SK-MEL-5 (cell line): ENCODE measurements at regions not wholly inside any gene's neighbourhood (a gene's known extent, or its start where the extent isn't known, plus 50 kb on each side); places are given as distances from the start of the nearest gene placed in this dataset.
A peak's percentile ranks its signal among the peaks of the same experiment; 100 is the strongest.

Source experiments
- DNase-seq: peaks from one replicate; pipeline ENCODE4 v3.0.0-alpha.2; 2016; ENCODE audit warnings: low read depth, low spot score
- in situ Hi-C: cut with HindIII; loops from 2 replicates; pipeline ENCODE4 v1.10.0; 2016; ENCODE audit warnings: low sequenced_read_pairs, high pct_unique_total_duplicates, low pct_unique_long_range_greater_than_20kb

DNA sequence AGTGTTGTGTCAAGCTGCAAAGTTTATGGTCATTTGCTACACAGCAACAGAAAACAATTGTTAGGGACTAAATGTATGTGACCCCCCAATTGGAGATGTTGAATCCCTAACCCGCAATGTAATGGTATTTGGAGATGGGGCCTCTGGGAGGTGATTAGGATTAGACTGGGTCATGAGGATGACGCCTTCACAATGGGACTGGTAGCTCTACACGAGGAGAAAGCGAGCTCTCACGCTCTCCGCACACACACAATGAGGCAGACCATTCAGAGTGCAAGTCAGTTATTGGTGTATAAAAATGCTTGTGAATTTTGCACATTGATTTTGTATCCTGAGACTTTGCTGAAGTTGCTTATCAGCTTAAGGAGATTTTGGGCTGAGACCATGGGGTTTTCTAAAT, 116.9 kb upstream of the NSMCE3 start:
- no peak for DNase-seq
- in situ Hi-C loops: no loop called here

DNA sequence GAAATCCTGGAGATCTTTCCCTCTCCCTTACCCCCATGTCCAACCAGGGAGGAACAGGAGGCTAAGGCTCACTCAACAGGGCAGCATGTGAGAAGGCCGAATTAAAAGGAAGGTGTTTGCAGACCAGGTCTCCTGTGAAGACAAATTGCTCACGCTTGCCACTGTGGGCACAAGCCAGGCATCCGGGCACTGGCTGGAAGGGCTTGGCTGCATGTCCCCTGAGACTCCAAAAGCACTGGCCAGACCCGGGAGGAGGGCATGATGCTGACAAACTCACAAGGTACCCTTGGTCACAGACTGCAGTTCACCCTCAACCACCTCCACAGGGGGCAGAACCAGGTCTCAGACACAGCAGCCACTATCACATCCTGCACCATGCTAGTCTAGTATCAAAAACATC, 113.7 kb upstream of the NSMCE3 start:
- DNase-seq: no peak
- in situ Hi-C loops: no loop called here

DNA sequence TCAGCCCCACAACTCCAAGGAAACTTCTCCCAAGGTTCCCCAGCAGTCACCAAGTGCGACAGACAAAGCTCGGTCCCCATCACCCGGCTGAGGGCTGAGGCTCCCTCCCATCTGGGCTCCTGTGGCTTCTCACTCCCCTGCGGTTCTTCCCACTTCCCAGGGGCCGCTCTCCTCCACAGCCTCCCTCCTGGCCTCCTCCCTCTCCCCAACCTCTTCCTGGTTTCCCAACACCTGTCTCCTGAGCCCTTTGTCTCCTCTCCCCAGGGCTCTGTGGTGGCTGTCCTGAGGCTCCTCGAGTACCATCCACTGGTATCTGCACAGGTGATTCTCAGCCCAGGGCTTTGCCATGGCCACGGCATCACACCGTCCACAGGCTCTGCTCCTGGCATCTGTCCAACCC, 113.2 kb upstream of the NSMCE3 start:
- in situ Hi-C loops: no loop called here
- DNase-seq: no peak

DNA sequence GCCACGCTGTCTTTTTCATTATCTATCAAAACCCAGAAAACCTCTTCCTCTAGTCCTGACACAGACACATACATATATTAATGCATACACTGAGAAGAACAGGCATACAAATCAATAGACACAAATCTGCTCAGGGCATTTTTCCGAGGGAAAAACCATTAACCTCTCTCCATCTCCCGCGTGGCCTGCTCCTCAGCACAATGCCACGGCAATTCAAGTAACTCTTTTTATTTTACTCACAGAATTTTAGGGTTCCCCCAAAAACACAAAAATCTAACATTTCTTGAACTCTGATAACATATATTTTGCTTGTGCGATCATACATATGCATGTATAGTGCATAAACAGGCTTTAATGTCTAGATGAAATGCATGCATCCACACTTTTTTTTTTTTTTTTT, 110.8 kb upstream of the NSMCE3 start:
- DNase-seq: no peak
- in situ Hi-C loops: no loop called here

DNA sequence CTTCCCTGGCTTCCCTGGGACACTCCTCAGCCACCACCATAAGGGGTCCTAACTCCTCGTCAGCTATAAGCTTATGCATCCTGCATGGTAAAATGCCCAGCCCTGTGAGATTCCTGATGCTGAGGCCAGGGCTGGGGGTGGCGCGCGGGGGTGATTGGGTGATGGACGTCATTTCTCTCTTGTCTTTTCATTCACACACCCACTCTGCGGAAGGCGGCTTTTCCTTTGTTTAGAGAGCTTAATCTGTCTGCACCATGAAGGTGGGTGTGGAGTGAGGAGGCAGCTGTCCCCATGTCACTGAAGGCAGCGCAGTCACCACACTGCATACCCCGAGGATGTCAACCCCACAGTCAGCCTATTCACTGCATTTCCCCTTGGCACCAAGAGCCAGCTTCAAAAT, 110.0 kb upstream of the NSMCE3 start:
- in situ Hi-C loops: no loop called here
- no peak for DNase-seq

DNA sequence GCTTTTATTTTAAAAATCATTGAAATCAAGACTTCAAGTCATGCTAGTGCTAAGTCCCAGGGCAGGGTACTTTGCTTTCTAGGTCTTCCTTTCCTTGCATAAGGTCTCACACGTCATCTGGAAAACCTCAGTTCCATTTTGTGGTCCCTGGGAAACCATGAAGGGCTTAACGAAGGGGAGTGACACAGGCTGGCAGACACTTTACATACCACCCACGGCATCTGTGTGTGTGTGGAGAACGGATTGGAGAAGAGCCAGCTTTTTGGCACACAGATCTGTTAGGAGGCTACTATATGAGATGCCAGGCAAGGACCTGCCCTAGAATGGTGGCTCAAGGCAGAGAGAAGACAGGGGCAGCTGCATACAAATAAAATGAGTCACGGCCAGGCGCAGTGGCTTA, 107.5 kb upstream of the NSMCE3 start:
- no peak for DNase-seq
- in situ Hi-C loops: no loop called here

DNA sequence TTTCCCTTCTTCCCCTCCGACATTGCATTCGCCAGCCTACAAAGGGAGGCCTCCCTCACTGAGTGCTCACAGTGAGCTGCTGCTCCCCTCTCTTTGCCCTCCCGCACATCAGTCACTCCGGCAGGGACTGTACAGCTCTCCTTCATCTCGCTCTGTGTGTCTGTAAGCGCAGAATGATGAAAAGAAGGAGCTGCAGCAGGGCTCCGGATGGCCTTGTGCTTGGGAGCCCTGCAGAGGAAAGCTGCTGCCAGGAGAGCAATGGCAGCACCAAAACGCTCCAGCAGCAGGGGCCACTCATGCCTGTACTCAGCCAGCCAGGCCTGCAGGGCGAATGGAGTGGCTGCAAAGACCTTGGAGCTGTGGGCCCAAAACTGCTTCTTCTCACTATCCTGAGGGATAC, 107.0 kb upstream of the NSMCE3 start:
- DNase-seq: no peak
- in situ Hi-C loops: no loop called here

DNA sequence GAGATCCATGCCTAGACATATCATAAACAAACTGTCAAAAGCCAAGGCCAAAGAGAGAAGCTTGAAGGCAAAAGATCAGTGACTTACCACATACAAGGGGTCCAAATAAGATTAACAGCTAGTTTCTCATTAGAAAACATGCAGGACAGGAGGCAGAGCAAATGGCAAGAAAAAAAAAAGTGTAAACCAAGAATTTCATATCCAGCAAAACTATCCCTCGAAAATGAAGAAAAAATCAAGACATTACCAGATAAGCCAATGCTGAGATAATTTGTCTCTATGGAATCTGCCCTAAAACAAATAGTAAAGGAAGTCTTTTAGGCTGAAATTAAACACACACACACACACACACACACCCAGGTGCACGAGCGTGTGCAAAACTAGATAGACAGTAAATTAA, 99.6 kb upstream of the NSMCE3 start:
- in situ Hi-C loops: no loop called here
- no peak for DNase-seq

DNA sequence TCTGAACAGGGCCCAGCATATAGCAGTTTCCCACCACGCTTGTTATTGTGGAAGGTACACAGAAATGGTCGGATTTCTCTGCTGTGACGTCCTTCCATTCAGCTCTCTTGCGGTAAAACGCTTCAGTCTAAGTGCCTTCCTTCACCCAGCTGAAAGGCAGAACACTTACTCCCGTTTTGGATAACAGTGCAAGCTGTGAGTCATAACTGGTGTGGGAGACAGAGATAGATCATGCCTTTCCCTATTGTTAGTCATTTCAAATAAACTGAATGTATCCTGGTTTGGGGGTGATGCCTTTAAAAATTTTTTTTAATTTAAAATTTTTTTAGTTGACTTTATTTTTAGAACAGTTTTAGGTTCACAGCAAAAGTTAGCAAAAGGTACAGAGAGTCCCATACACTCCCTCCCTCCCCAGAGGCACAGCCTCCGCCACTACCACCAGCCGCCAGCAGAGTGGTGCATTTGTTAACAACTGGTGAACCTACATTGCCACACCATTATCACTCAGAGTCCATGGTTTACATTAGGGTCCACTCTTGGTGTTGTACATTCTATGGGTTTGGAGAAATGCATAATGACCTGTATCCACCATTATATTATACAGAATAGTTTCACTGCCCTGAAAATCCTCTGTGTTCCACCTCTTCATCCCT, 94.9 kb upstream of the NSMCE3 start:
- in situ Hi-C loops: no loop called here
- DNase-seq: peak; percentile 43

DNA sequence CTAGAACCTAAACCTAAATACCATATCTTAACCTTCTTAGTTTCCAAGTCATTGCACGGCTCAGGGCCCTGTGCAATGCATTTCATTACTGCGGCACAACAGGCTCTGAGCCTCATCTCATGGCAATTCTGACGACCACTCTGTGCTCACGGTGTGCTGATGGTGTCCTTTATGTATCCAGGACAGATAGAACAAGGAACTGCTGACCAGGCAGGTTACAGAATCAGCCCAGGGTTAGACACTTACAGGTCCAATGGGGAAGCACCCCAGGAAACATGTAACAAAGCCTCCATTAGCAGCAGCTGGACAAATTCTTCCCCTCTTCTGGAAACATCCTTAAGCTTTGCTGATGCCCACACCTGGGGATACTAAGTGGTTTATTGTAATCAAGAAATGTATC, 91.9 kb upstream of the NSMCE3 start:
- in situ Hi-C loops: no loop called here
- no peak for DNase-seq

DNA sequence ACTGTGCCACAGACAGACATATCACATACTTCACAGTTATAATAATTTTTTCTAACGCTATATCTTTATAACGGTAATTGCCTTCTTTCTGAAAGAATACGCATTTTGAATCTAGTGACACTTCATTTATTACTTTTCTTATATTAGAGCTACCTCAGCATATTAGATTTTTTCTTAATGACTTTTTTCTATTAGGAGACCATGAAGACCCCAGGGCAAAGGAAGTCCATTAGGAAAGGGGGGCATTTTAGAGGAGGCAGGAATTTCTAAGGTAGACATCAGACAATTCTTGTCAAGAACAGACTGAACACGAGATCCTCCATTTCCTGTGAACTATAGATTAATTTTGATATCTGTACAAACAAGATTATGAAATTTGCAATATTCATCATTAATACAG, 90.5 kb upstream of the NSMCE3 start:
- in situ Hi-C loops: no loop called here
- DNase-seq: no peak

DNA sequence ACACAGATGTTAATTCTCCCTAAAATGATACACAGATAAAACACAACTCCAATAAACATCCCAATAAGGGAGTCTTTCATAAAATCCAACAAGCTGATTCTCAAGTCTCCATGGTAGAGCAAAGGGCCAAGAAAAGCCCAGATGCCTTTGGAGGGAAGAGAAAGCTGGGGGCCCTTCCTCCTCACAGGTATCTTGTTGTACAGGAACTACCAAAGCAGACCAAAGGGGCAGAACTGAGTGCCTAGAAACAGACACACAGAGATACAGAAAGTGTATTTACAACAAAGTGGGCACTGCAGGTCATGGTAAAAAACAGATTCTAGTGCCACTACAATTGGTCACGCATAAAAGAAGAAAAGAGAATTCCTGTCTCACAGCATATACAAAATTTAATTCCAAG, 87.2 kb upstream of the NSMCE3 start:
- in situ Hi-C loops: no loop called here
- DNase-seq: no peak

DNA sequence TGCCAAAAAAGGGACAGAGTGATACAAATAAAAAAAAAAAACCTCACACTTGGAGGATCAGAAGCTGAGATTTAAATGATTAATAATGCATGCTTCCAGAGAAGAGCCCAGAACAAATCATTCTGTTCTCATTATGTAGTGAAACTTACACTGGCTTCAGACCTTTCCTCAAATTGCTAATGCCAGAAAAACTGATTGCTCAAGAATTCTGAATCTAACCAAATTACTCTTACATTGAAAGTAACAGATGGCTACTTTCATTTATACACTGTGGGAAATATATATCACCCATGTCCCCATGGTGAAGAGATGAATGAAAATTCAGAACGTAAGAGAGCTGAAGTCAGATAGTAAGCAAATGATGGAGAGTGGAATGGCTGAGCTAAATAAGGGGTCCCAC, 85.9 kb upstream of the NSMCE3 start:
- in situ Hi-C loops: no loop called here
- DNase-seq: no peak

DNA sequence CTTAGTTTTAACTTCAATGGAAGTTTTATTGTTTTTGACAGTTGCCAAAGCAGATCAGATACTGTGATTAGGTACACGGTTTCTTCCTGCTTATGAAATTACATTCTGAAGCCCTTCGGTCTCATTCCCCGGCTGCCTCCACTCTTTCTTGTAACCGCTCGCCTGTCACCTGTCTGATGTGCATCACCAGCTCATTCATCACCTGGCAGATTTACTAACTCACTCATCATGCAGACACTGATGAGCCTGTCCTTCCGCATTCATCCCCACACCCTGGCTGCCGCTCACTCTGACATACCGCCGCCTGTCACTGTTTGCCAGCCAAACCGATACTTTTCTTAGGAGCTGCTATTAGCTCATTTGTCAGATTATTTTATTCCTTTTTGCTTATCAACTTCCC, 82.8 kb upstream of the NSMCE3 start:
- in situ Hi-C loops: no loop called here
- no peak for DNase-seq

DNA sequence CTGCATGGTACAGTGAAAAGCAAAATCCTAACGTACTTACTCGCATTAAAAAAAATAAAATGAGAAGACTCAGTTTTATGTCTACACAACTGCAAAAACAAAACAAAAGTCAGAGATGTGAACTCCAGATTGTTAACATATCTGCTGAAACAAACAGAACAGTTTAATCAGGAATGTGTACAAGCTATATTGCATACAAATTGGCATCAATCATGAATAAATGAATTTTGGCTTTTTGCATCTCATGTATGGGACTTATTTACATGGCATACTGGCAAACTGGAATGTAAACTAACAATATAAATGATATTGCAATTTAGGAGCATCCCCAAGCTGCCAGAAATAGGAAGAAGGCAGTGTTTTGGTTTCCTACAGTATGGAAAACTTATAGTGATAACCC, 79.6 kb upstream of the NSMCE3 start:
- no peak for DNase-seq
- in situ Hi-C loops: no loop called here

DNA sequence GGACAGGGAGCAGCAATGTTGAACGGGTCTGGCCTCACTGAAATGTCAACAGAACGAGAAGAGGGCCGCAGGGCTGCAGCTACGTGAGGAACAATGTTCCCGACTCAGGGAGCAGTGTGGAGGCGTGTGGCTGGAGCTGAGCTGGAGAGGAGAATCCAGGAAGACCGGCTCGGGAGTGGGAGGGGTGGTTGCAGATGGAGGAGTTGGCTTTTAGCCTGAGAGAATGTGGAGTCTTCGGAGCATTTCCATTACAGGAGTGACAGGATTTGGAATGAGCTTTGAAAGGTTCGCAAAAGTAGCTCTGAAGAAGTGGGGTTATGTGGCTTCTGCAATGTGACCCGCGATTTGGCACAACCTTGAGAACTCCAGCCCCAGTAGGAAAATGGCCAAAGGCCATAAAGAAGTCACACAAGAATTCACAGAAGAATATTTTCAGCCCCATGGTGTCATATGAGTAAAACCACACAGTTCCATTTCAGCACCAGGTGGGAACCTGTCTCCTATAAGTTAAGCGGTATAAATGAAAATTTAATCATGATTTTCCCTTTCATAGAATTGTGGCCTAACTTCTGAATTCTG, 78.8 kb upstream of the NSMCE3 start:
- DNase-seq: no peak
- in situ Hi-C loops: no loop called here

DNA sequence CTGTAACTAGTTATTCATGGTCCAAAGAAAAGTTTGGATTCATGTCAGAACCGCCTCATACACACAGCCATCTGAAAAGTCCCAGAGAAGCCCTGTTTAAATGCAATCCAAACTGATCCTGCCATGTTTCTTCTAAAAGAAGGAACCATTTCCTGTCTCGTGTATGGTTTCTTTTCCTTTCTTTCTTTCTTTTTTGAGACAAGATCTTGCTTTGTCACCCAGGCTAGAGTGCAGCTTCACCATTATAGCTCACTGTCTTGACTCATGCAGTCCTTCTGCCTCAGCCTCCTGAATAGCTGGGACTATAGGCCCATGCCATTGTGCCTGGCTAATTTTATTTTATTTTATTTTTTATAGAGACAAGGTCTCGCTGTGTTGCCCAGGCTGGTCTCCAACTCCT, 77.4 kb upstream of the NSMCE3 start:
- in situ Hi-C loops: no loop called here
- no peak for DNase-seq

DNA sequence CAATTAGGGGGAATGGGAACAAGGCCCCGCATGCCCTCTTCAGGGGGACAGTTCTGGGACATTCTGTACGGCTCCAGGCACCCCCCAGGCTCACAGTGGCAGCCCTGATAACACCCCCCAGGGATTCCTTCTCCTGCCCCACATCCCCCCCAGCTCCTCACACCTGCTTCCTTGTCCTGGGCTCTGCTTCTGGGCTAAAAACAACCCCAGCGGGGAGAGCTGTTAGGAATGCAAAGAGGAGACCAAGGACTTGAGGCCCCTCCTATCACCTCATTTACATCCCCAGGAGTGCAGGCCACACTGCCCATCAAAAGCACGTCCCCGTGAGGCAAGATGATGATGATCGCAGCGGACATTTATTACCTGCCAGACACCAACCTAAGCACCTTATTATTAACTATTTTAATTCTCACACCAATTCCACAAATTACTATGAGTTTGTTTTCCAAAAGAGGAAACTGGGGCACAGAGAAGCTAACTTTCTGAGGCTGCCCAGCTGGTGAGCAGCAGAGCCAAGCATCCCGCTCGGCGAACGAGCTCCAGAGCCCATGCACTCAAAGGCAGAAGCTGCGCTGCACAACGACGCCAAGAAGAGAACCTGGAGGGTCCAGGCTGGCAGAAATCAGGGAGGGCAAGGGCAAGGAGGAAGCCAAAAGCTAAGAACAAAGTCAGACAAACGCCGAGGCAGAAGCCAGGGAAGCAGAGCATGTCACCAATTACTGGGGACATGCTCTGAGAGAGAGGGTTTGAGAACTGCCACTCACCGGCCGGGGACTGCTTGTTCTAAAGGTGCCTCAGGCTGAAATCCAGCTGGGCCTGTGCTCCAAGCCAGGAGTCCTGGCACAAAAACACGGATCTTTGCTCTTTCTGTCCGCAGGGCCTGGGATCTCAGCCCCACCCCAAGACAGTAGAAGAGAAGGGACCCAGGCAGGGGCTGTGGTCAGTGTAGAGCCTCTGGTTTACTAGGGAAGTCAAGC, 76.2 kb upstream of the NSMCE3 start:
- no peak for DNase-seq
- in situ Hi-C loops: no loop called here

DNA sequence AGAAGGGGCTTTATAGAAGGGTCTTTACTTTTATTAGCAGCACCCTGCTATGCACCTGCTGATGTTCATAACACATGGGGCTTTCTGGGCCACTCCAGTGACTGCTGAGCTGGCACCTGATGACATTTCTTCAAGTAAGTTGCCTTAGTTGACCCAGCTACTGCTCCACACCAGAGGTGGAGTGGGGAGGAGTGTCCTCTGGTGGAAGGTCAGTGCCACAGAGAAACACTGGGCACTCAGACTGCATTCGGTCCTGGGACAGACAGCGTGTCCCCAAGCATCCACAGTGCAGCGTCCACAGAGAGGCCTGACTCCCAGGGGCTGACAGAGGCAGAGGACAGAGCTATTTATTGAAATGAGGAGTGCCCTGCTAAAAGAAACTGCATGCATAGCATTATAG, 74.9 kb upstream of the NSMCE3 start:
- in situ Hi-C loops: no loop called here
- no peak for DNase-seq
